Liver (tissue), 8 donors: ENCODE measurements at regions not wholly inside any gene's neighbourhood (a gene's known extent, or its start where the extent isn't known, plus 50 kb on each side); places are given as distances from the start of the nearest gene placed in this dataset.

Experiments used
- DNase-seq: peaks from one replicate; pipeline ENCODE4 v3.0.0-alpha.2; 2017; ENCODE audit warnings: low spot score
- H3K27ac ChIP-seq, 2 donors: one replicate each; pipeline ENCODE4 v1.7.0; 2013; ENCODE audit warnings: inconsistent platforms in 2 of 2, low read length in 2 of 2, control low read depth in 1 of 2, low read depth in 1 of 2, mild to moderate bottlenecking in 1 of 2
- H3K27me3 ChIP-seq, 4 donors: one replicate each; pipeline versions ENCODE4 v1.6.1 to v1.7.0; 2013; ENCODE audit warnings: low read length in 3 of 4, inconsistent platforms in 1 of 4, mild to moderate bottlenecking in 1 of 4, moderate library complexity in 1 of 4; ENCODE audit not compliant: control insufficient read depth in 4 of 4, insufficient read depth in 4 of 4
- H3K36me3 ChIP-seq, 4 donors: one replicate each; pipeline versions ENCODE4 v1.6.1 to v1.7.0; 2013; ENCODE audit warnings: low read length in 3 of 4, mild to moderate bottlenecking in 3 of 4, low read depth in 1 of 4, moderate library complexity in 1 of 4; ENCODE audit not compliant: control insufficient read depth in 4 of 4, insufficient read depth in 3 of 4
- H3K4me1 ChIP-seq, 4 donors: one replicate each; pipeline versions ENCODE4 v1.6.1 to v1.7.0; 2013; ENCODE audit warnings: low read length in 3 of 4, mild to moderate bottlenecking in 3 of 4, moderate library complexity in 1 of 4; ENCODE audit not compliant: control insufficient read depth in 4 of 4, insufficient read depth in 4 of 4
- H3K4me3 ChIP-seq, 3 donors: one replicate each; pipeline versions ENCODE4 v1.6.1 to v1.7.0; 2013; ENCODE audit warnings: low read length in 3 of 3, control low read depth in 1 of 3, low read depth in 1 of 3, mild to moderate bottlenecking in 1 of 3
- H3K9ac ChIP-seq, 2 donors: one replicate each; pipeline ENCODE4 v1.7.0; 2013; ENCODE audit warnings: low read length in 2 of 2, mild to moderate bottlenecking in 2 of 2, moderate library complexity in 2 of 2, control low read depth in 1 of 2, low read depth in 1 of 2
- H3K9me3 ChIP-seq, 4 donors: one replicate each; pipeline versions ENCODE4 v1.6.1 to v1.7.0; 2013; ENCODE audit warnings: low read length in 3 of 4; ENCODE audit not compliant: control insufficient read depth in 4 of 4
- CTCF ChIP-seq: fragments of 150-350 bp; IDR thresholded peaks from 2 replicates; pipeline ENCODE4 v1.5.1; 2017; ENCODE audit warnings: improper control_type of control experiment, low read depth, low read length; ENCODE audit not compliant: missing input control
- EGR1 ChIP-seq, 2 donors: IDR thresholded peaks; 2 replicates each; pipeline ENCODE4 v1.6.1; 2016 to 2018; ENCODE audit warnings: antibody characterized with exemption in 2 of 2, low read depth in 2 of 2
- FOXA1 ChIP-seq: IDR thresholded peaks from 2 replicates; pipeline ENCODE4 v1.6.1; 2016; ENCODE audit warnings: antibody characterized with exemption
- FOXA2 ChIP-seq: IDR thresholded peaks from 2 replicates; pipeline ENCODE4 v1.6.1; 2016; ENCODE audit warnings: antibody characterized with exemption
- HNF4A ChIP-seq, 2 donors: conservative IDR thresholded peaks; 2 replicates each; pipeline ENCODE4 v1.6.1; 2016; ENCODE audit warnings: antibody characterized with exemption in 2 of 2, mild to moderate bottlenecking in 2 of 2
- HNF4G ChIP-seq: IDR thresholded peaks from 2 replicates; pipeline ENCODE4 v1.6.1; 2016; ENCODE audit warnings: antibody characterized with exemption
- NR2F2 ChIP-seq: IDR thresholded peaks from 2 replicates; pipeline ENCODE4 v1.6.1; 2016; ENCODE audit warnings: antibody characterized with exemption
- RAD21 ChIP-seq, 2 donors: IDR thresholded peaks; 2 replicates each; pipeline ENCODE4 v1.6.1; 2016; ENCODE audit warnings: antibody characterized with exemption in 2 of 2, mild to moderate bottlenecking in 2 of 2
- RXRA ChIP-seq, 2 donors: IDR thresholded peaks; 2 replicates each; pipeline ENCODE4 v1.6.1; 2017 to 2018; ENCODE audit warnings: antibody characterized with exemption in 2 of 2, mild to moderate bottlenecking in 1 of 2
- SP1 ChIP-seq: IDR thresholded peaks from 2 replicates; pipeline ENCODE4 v1.6.1; 2018; ENCODE audit warnings: antibody characterized with exemption, mild to moderate bottlenecking
- TAF1 ChIP-seq: conservative IDR thresholded peaks from 2 replicates; pipeline ENCODE4 v1.6.1; 2016; ENCODE audit warnings: antibody characterized with exemption, mild to moderate bottlenecking
- YY1 ChIP-seq: IDR thresholded peaks from 2 replicates; pipeline ENCODE4 v1.6.1; 2016; ENCODE audit warnings: antibody characterized with exemption, mild to moderate bottlenecking
- WGBS: extraction: QIAGEN DNeasy Blood & Tissue Kit; methylation state at CpG from one replicate; pipeline ENCODE4 v1.1.7; 2013; 5-methylcytosine and 5-hydroxymethylcytosine counted together
- TF ChIP-seq, protein P1 (sequence below): IDR thresholded peaks from 2 replicates; pipeline ENCODE4 v1.6.1; 2016; ENCODE audit warnings: antibody characterized with exemption, mild to moderate bottlenecking
- TF ChIP-seq, protein P2 (sequence below): IDR thresholded peaks from 2 replicates; pipeline ENCODE4 v1.6.1; 2016; ENCODE audit warnings: antibody characterized with exemption
- donor health status: healthy.
- donor health status: healthy.
- donor health status: healthy.
- donor health status: healthy.
- donor health status: healthy.

- H3K27ac ChIP-seq: no peak overlapping the region
- 40% methylated on average over 2 of the region's 2 CpGs for WGBS
Observed at GRCh38 chr10:55200020-55200419, 399.0 kb upstream of the PCDH15 start.

GRCh38 chr10:55191236-55191860 lies 390.3 kb upstream of the PCDH15 start:
- no peak for TF ChIP-seq RXRA (IDR thresholded peaks at IDR 0.05)
- no peak for TF ChIP-seq NR2F2
- no peak for TF ChIP-seq FOXA1
- TF ChIP-seq FOXA2: no peak
- no peak for TF ChIP-seq YY1
- TF ChIP-seq RAD21 (IDR thresholded peaks at IDR 0.05): no peak
- TF ChIP-seq, protein P1, sequence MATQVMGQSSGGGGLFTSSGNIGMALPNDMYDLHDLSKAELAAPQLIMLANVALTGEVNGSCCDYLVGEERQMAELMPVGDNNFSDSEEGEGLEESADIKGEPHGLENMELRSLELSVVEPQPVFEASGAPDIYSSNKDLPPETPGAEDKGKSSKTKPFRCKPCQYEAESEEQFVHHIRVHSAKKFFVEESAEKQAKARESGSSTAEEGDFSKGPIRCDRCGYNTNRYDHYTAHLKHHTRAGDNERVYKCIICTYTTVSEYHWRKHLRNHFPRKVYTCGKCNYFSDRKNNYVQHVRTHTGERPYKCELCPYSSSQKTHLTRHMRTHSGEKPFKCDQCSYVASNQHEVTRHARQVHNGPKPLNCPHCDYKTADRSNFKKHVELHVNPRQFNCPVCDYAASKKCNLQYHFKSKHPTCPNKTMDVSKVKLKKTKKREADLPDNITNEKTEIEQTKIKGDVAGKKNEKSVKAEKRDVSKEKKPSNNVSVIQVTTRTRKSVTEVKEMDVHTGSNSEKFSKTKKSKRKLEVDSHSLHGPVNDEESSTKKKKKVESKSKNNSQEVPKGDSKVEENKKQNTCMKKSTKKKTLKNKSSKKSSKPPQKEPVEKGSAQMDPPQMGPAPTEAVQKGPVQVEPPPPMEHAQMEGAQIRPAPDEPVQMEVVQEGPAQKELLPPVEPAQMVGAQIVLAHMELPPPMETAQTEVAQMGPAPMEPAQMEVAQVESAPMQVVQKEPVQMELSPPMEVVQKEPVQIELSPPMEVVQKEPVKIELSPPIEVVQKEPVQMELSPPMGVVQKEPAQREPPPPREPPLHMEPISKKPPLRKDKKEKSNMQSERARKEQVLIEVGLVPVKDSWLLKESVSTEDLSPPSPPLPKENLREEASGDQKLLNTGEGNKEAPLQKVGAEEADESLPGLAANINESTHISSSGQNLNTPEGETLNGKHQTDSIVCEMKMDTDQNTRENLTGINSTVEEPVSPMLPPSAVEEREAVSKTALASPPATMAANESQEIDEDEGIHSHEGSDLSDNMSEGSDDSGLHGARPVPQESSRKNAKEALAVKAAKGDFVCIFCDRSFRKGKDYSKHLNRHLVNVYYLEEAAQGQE: no peak
- TF ChIP-seq, protein P2, sequence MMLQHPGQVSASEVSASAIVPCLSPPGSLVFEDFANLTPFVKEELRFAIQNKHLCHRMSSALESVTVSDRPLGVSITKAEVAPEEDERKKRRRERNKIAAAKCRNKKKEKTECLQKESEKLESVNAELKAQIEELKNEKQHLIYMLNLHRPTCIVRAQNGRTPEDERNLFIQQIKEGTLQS: no peak
- no peak for TF ChIP-seq TAF1
- TF ChIP-seq HNF4G: no peak
- Histone ChIP-seq H3K27me3 (no peaks in the 10 kb centered on the region), H3K4me1 (no peaks in the 10 kb centered on the region), H3K27ac (no peak overlapping the region), H3K36me3 (no peaks in the 10 kb centered on the region), H3K4me3 (no peak overlapping the region), H3K9ac (no peak overlapping the region), H3K9me3 (no peaks in the 10 kb centered on the region)
- WGBS: 45% methylated on average over 2 of the region's 2 CpGs
- DNase-seq: no peak

More at GRCh38 chr10:55200020-55200419, 399.0 kb upstream of the PCDH15 start:
- no peaks in the 10 kb centered on the region for H3K36me3 ChIP-seq
- no peak for DNase-seq
- H3K4me1 ChIP-seq: no peaks in the 10 kb centered on the region
- no peaks in the 10 kb centered on the region for H3K9me3 ChIP-seq
- TF ChIP-seq RAD21 (IDR thresholded peaks at IDR 0.05): no peak
- TF ChIP-seq TAF1: no peak
- no peak overlapping the region for H3K9ac ChIP-seq
- no peaks in the 10 kb centered on the region for H3K27me3 ChIP-seq
- H3K4me3 ChIP-seq: no peak overlapping the region

GRCh38 chr10:55183993-55184392 lies 383.0 kb upstream of the PCDH15 start:
- no peaks in the 10 kb centered on the region for H3K27me3 ChIP-seq
- H3K9me3 ChIP-seq: no peaks in the 10 kb centered on the region
- no peak for DNase-seq
- H3K36me3 ChIP-seq: no peaks in the 10 kb centered on the region
- H3K9ac ChIP-seq: no peak overlapping the region
- no peak overlapping the region for H3K27ac ChIP-seq
- WGBS: 49% methylated on average over 2 of the region's 2 CpGs
- H3K4me3 ChIP-seq: no peak overlapping the region
- TF ChIP-seq SP1: no peak
- TF ChIP-seq FOXA2: no peak
- no peak for TF ChIP-seq HNF4A (conservative IDR thresholded peaks at IDR 0.05)
- TF ChIP-seq FOXA1: no peak
- no peak for TF ChIP-seq CTCF
- TF ChIP-seq EGR1 (IDR thresholded peaks at IDR 0.05; ENCODE audit: low read depth in 2 of 2): no peak
- TF ChIP-seq, protein P2: no peak
- TF ChIP-seq RXRA (IDR thresholded peaks at IDR 0.05): no peak
- H3K4me1 ChIP-seq: no peaks in the 10 kb centered on the region
